Fibroblast of lung (primary cell): ENCODE measurements at regions not wholly inside any gene's neighbourhood (a gene's known extent, or its start where the extent isn't known, plus 50 kb on each side); places are given as distances from the start of the nearest gene placed in this dataset.

Experiments used
- DNase-seq, 2 donors: peaks; one replicate each; pipeline versions ENCODE4 v3.0.0 to v3.0.0-alpha.2; 2010; ENCODE audit warnings: low read depth in 2 of 2
- H2AFZ ChIP-seq: 2 replicates; pipeline ENCODE4 v1.5.1; 2012; ENCODE audit warnings: low read length, control low read depth, inconsistent platforms
- H3K27ac ChIP-seq: 2 replicates; pipeline ENCODE4 v1.5.1; 2011; ENCODE audit warnings: low read length, control low read depth; ENCODE audit not compliant: insufficient read depth
- H3K27me3 ChIP-seq: 2 replicates; pipeline ENCODE4 v1.5.1; 2011; ENCODE audit warnings: mild to moderate bottlenecking, low read length; ENCODE audit not compliant: control insufficient read depth, insufficient read depth
- H3K36me3 ChIP-seq: 2 replicates; pipeline ENCODE4 v1.5.1; 2011; ENCODE audit warnings: low read length; ENCODE audit not compliant: control insufficient read depth, insufficient read depth
- H3K4me1 ChIP-seq: 2 replicates; pipeline ENCODE4 v1.5.1; 2011; ENCODE audit warnings: low read length; ENCODE audit not compliant: control insufficient read depth, insufficient read depth; ENCODE audit errors: extremely low read depth
- H3K4me2 ChIP-seq: 2 replicates; pipeline ENCODE4 v1.5.1; 2011; ENCODE audit warnings: low read length, control low read depth; ENCODE audit not compliant: insufficient read depth; ENCODE audit errors: extremely low read depth
- H3K4me3 ChIP-seq, 4 experiments: fragments of 200-600 bp in 1 of 4; sonication (generic) in 1 of 4; replicated peaks in 1 of 4; 2 replicates each; pipeline ENCODE4 v1.5.1; 2011 to 2016; ENCODE audit warnings: low read length in 4 of 4, low read depth in 3 of 4, mild to moderate bottlenecking in 3 of 4, control low read depth in 2 of 4, inconsistent platforms in 1 of 4, mixed read lengths in 1 of 4; ENCODE audit not compliant: insufficient read depth in 1 of 4; ENCODE audit errors: control extremely low read depth in 1 of 4
- H3K79me2 ChIP-seq: 2 replicates; pipeline ENCODE4 v1.5.1; 2012; ENCODE audit warnings: mild to moderate bottlenecking, low read length, inconsistent platforms; ENCODE audit not compliant: control insufficient read depth, insufficient read depth
- H3K9ac ChIP-seq: 2 replicates; pipeline ENCODE4 v1.5.1; 2011; ENCODE audit warnings: mild to moderate bottlenecking, low read length, control low read depth; ENCODE audit not compliant: insufficient read depth
- H3K9me3 ChIP-seq: 2 replicates; pipeline ENCODE4 v1.5.1; 2012; ENCODE audit warnings: low read depth, low read length; ENCODE audit not compliant: control insufficient read depth, insufficient read depth
- H4K20me1 ChIP-seq: 2 replicates; pipeline ENCODE4 v1.5.1; 2011; ENCODE audit warnings: low read length; ENCODE audit not compliant: control insufficient read depth, insufficient read depth; ENCODE audit errors: extremely low read depth
- EZH2 ChIP-seq: IDR thresholded peaks from 2 replicates; pipeline ENCODE4 v1.5.1; 2012; ENCODE audit warnings: low read length, control low read depth, mild to moderate bottlenecking; ENCODE audit errors: missing control alignments
- TF ChIP-seq, protein P1 (sequence below), 2 donors: IDR thresholded peaks in 1 of 2; conservative IDR thresholded peaks in 1 of 2; 1 replicate in 1 of 2; 2 replicates in 1 of 2; pipeline ENCODE4 v1.5.1; 2011 to 2012; ENCODE audit warnings: low read length in 2 of 2, control low read depth in 1 of 2, inconsistent platforms in 1 of 2, low read depth in 1 of 2, mild to moderate bottlenecking in 1 of 2

DNA sequence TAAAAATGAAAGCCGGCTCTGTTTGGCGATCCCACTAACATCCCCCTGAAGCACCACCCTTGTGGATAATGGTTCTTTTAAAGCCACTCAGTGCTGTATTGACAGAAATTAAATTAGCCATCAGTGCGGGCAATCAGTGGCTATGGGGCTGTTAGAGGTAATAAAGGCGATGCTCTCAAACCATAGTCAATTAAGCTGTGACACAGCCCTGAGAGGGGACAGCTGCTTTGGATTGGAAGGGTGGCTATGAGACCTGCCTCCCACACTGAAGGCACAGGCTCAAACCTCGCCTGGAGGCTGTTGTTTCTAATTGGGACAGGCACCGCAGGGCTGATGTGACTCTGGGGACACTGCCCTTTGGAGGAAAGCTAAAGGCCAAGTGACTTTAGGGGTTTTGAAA, 562.2 kb downstream of the VRK1 start:
- H3K27me3 ChIP-seq: no peaks in the 10 kb centered on the region
- no peak overlapping the region for H3K4me2 ChIP-seq
- H3K36me3 ChIP-seq: no peaks in the 10 kb centered on the region
- no peaks in the 10 kb centered on the region for H3K9me3 ChIP-seq
- no peaks in the 10 kb centered on the region for H4K20me1 ChIP-seq
- no peaks in the 10 kb centered on the region for H3K79me2 ChIP-seq
- H3K9ac ChIP-seq: no peak overlapping the region
- no peak overlapping the region for H3K27ac ChIP-seq
- DNase-seq: no peak
- no peak overlapping the region for H3K4me3 ChIP-seq
- TF ChIP-seq EZH2: no peak
- TF ChIP-seq, protein P1, sequence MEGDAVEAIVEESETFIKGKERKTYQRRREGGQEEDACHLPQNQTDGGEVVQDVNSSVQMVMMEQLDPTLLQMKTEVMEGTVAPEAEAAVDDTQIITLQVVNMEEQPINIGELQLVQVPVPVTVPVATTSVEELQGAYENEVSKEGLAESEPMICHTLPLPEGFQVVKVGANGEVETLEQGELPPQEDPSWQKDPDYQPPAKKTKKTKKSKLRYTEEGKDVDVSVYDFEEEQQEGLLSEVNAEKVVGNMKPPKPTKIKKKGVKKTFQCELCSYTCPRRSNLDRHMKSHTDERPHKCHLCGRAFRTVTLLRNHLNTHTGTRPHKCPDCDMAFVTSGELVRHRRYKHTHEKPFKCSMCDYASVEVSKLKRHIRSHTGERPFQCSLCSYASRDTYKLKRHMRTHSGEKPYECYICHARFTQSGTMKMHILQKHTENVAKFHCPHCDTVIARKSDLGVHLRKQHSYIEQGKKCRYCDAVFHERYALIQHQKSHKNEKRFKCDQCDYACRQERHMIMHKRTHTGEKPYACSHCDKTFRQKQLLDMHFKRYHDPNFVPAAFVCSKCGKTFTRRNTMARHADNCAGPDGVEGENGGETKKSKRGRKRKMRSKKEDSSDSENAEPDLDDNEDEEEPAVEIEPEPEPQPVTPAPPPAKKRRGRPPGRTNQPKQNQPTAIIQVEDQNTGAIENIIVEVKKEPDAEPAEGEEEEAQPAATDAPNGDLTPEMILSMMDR (conservative IDR thresholded peaks at IDR 0.05 in 1 of 2, IDR thresholded peaks at IDR 0.05 in 1 of 2; ENCODE audit: low read depth in 1 of 2, low read length in 2 of 2): no peak
- no peaks in the 10 kb centered on the region for H3K4me1 ChIP-seq
- H2AFZ ChIP-seq: no peak overlapping the region

DNA sequence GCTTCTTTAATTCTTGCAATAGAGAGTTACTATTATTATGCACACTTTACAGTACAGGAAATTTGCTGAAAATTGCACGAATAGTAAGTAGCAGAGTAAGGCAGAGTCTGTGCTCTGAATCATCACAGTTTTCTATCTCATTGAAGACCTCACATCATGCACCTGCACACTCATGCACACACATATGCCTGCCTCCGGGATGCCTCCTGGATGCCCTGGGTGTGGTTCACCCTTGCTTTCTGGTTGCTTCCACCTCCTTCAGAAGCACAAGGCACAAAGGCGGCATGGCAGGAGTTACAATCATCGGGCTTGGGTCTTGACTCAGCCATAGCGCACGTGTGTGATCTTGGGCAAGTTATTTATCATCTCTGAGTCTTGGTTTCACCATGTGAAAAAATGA, 564.0 kb downstream of the VRK1 start:
- no peaks in the 10 kb centered on the region for H3K36me3 ChIP-seq
- no peak overlapping the region for H3K4me2 ChIP-seq
- H3K9me3 ChIP-seq: no peaks in the 10 kb centered on the region
- no peak overlapping the region for H3K27ac ChIP-seq
- H3K4me1 ChIP-seq: no peaks in the 10 kb centered on the region
- no peak for DNase-seq
- no peaks in the 10 kb centered on the region for H3K79me2 ChIP-seq
- TF ChIP-seq, protein P1 (conservative IDR thresholded peaks at IDR 0.05 in 1 of 2, IDR thresholded peaks at IDR 0.05 in 1 of 2; ENCODE audit: low read depth in 1 of 2, low read length in 2 of 2): no peak
- no peak for TF ChIP-seq EZH2
- no peak overlapping the region for H3K9ac ChIP-seq
- no peaks in the 10 kb centered on the region for H3K27me3 ChIP-seq
- H4K20me1 ChIP-seq: no peaks in the 10 kb centered on the region
- H2AFZ ChIP-seq: no peak overlapping the region
- H3K4me3 ChIP-seq: no peak overlapping the region

DNA sequence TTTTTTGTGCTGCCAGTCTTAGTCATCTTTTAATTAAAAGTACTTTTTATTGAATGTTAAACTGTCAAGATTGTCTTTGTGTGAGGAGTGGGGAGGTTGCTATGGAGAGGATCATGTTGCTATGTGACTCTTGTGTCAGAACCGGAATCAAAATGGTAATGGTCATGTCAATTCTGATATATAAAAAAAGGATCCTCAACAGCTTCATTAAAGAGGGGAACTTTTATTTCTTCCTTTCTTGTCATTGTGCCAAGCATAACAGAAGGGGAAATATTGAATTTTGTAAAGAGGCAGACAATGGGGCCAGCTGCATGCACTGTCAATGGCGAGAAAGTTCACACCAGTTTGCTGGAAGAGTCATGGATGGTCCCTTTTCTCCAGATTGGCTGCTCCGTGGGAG, 564.8 kb downstream of the VRK1 start:
- no peaks in the 10 kb centered on the region for H3K4me1 ChIP-seq
- no peak for TF ChIP-seq EZH2
- TF ChIP-seq, protein P1 (conservative IDR thresholded peaks at IDR 0.05 in 1 of 2, IDR thresholded peaks at IDR 0.05 in 1 of 2; ENCODE audit: low read depth in 1 of 2, low read length in 2 of 2): no peak
- no peaks in the 10 kb centered on the region for H3K79me2 ChIP-seq
- no peak overlapping the region for H3K27ac ChIP-seq
- no peak overlapping the region for H3K9ac ChIP-seq
- H4K20me1 ChIP-seq: no peaks in the 10 kb centered on the region
- H2AFZ ChIP-seq: no peak overlapping the region
- no peaks in the 10 kb centered on the region for H3K36me3 ChIP-seq
- H3K4me3 ChIP-seq: no peak overlapping the region
- no peaks in the 10 kb centered on the region for H3K9me3 ChIP-seq
- no peak for DNase-seq
- H3K27me3 ChIP-seq: no peaks in the 10 kb centered on the region
- H3K4me2 ChIP-seq: no peak overlapping the region
